SK-N-SH treated with all-trans-retinoic acid at 6 μM for 48 hours (cell line): ENCODE measurements at regions not wholly inside any gene's neighbourhood (a gene's known extent, or its start where the extent isn't known, plus 50 kb on each side); places are given as distances from the start of the nearest gene placed in this dataset.

Experiments
- ATAC-seq: fragments of 200-7000 bp; cut with Tn5 transposase; 3 replicates; pipeline ENCODE4 v1.9.1; 2020; ENCODE audit warnings: mild to moderate bottlenecking, moderate library complexity
- ARNTL ChIP-seq: fragments of 450-650 bp; formaldehyde crosslinking; IDR thresholded peaks from 2 replicates; pipeline ENCODE4 v1.5.0; 2020; ENCODE audit warnings: low read depth, mild to moderate bottlenecking, moderate library complexity, borderline replicate concordance
- BACH2 ChIP-seq: fragments of 250-450 bp; sonication (Bioruptor Pico); IDR thresholded peaks from 2 replicates; pipeline ENCODE4 v1.9.0; 2021; ENCODE audit warnings: mild to moderate bottlenecking, borderline replicate concordance
- CSDC2 ChIP-seq: fragments of 250-450 bp; sonication (Bioruptor Pico); IDR thresholded peaks from 2 replicates; pipeline ENCODE4 v1.5.0; 2020; ENCODE audit warnings: mild to moderate bottlenecking, moderate library complexity
- CSRNP3 ChIP-seq: fragments of 250-450 bp; sonication (Bioruptor Pico); IDR thresholded peaks from 2 replicates; pipeline ENCODE4 v1.5.1; 2021; ENCODE audit warnings: mild to moderate bottlenecking, moderate library complexity
- ESRRG ChIP-seq: fragments of 250-450 bp; sonication (Bioruptor Pico); IDR thresholded peaks from 2 replicates; pipeline ENCODE4 v1.6.1; 2021; ENCODE audit warnings: mild to moderate bottlenecking
- GLIS3 ChIP-seq: fragments of 250-450 bp; sonication (Bioruptor Pico); IDR thresholded peaks from 2 replicates; pipeline ENCODE4 v1.5.0; 2020; ENCODE audit warnings: mild to moderate bottlenecking, moderate library complexity
- OSR1 ChIP-seq: fragments of 250-450 bp; sonication (Bioruptor Pico); IDR thresholded peaks from 2 replicates; pipeline ENCODE4 v1.8.0; 2022; ENCODE audit warnings: moderate library complexity, mild to moderate bottlenecking, inconsistent platforms
- PATZ1 ChIP-seq: fragments of 250-450 bp; sonication (Bioruptor Pico); IDR thresholded peaks from 2 replicates; pipeline ENCODE4 v1.8.0; 2020; ENCODE audit warnings: mild to moderate bottlenecking, moderate library complexity, borderline replicate concordance
- POU6F1 ChIP-seq: fragments of 250-450 bp; sonication (Bioruptor Pico); IDR thresholded peaks from 2 replicates; pipeline ENCODE4 v1.8.0; 2021; ENCODE audit warnings: low read depth, mild to moderate bottlenecking, moderate library complexity, borderline replicate concordance
- PPARA ChIP-seq: fragments of 250-450 bp; sonication (Bioruptor Pico); IDR thresholded peaks from 2 replicates; pipeline ENCODE4 v1.5.0; 2020; ENCODE audit warnings: mild to moderate bottlenecking, borderline replicate concordance
- RARB ChIP-seq: fragments of 250-450 bp; sonication (Bioruptor Pico); IDR thresholded peaks from 2 replicates; pipeline ENCODE4 v1.8.0; 2021; ENCODE audit warnings: mild to moderate bottlenecking, moderate library complexity
- SNAI2 ChIP-seq: fragments of 250-450 bp; sonication (Bioruptor Pico); IDR thresholded peaks from 2 replicates; pipeline ENCODE4 v1.5.0; 2020; ENCODE audit warnings: mild to moderate bottlenecking, moderate library complexity
- TCF4 ChIP-seq: fragments of 250-450 bp; sonication (Bioruptor Pico); IDR thresholded peaks from 2 replicates; pipeline ENCODE4 v1.8.0; 2021; ENCODE audit warnings: mild to moderate bottlenecking, moderate library complexity, borderline replicate concordance
- TOX ChIP-seq: fragments of 250-450 bp; sonication (Bioruptor Pico); IDR thresholded peaks from 2 replicates; pipeline ENCODE4 v1.8.0; 2021; ENCODE audit warnings: mild to moderate bottlenecking, moderate library complexity, borderline replicate concordance
- TSHZ2 ChIP-seq: fragments of 250-450 bp; sonication (Bioruptor Pico); IDR thresholded peaks from 2 replicates; pipeline ENCODE4 v1.5.0; 2020; ENCODE audit warnings: mild to moderate bottlenecking, moderate library complexity
- ZC3H10 ChIP-seq: fragments of 250-450 bp; sonication (Bioruptor Pico); IDR thresholded peaks from 2 replicates; pipeline ENCODE4 v1.5.1; 2021; ENCODE audit warnings: mild to moderate bottlenecking, moderate library complexity
- ZFP3 ChIP-seq: fragments of 250-450 bp; sonication (Bioruptor Pico); IDR thresholded peaks from 2 replicates; pipeline ENCODE4 v1.5.0; 2020; ENCODE audit warnings: mild to moderate bottlenecking, moderate library complexity
- ZFP30 ChIP-seq: fragments of 450-650 bp; formaldehyde crosslinking; IDR thresholded peaks from 2 replicates; pipeline ENCODE4 v1.5.0; 2022; ENCODE audit warnings: mild to moderate bottlenecking, moderate library complexity
- ZNF565 ChIP-seq: fragments of 450-650 bp; formaldehyde crosslinking; conservative IDR thresholded peaks from 2 replicates; pipeline ENCODE4 v1.5.0; 2020; ENCODE audit warnings: low read depth, mild to moderate bottlenecking, moderate library complexity
- ZNF70 ChIP-seq: fragments of 450-650 bp; formaldehyde crosslinking; IDR thresholded peaks from 2 replicates; pipeline ENCODE4 v1.5.0; 2020; ENCODE audit warnings: mild to moderate bottlenecking, moderate library complexity
- ZNF8 ChIP-seq: fragments of 450-650 bp; formaldehyde crosslinking; IDR thresholded peaks from 2 replicates; pipeline ENCODE4 v1.5.0; 2020; ENCODE audit warnings: mild to moderate bottlenecking, moderate library complexity

- ATAC-seq = no peak
- TF ChIP-seq TCF4 (CRISPR knock-in tag) (no peak), GLIS3 (no peak), CSRNP3 (CRISPR knock-in tag) (no peak), ZC3H10 (CRISPR knock-in tag) (no peak), TSHZ2 (CRISPR knock-in tag) (no peak), ZNF70 (CRISPR knock-in tag) (no peak), ZNF565 (CRISPR knock-in tag) (no peak), ARNTL (CRISPR knock-in tag) (no peak), PPARA (CRISPR knock-in tag) (no peak), RARB (CRISPR knock-in tag) (no peak), OSR1 (CRISPR knock-in tag) (no peak), PATZ1 (CRISPR knock-in tag) (no peak), ESRRG (CRISPR knock-in tag) (no peak)
Observed at GRCh38 chr2:21268878-21269224, 145.1 kb downstream of the TDRD15 start.

GRCh38 chr2:21269382-21269781 lies 145.6 kb downstream of the TDRD15 start:
- no peak for TF ChIP-seq TCF4 (CRISPR knock-in tag)
- no peak for TF ChIP-seq TOX (CRISPR knock-in tag)
- no peak for ATAC-seq

GRCh38 chr2:21270083-21270491 lies 146.3 kb downstream of the TDRD15 start:
- ATAC-seq = no peak
- TF ChIP-seq RARB (CRISPR knock-in tag) (no peak), ZNF8 (CRISPR knock-in tag) (no peak), TSHZ2 (CRISPR knock-in tag) (no peak), SNAI2 (CRISPR knock-in tag) (no peak), TOX (CRISPR knock-in tag) (no peak), TCF4 (CRISPR knock-in tag) (no peak), ZNF565 (CRISPR knock-in tag) (no peak), CSDC2 (CRISPR knock-in tag) (no peak), ZC3H10 (CRISPR knock-in tag) (no peak), ZFP3 (CRISPR knock-in tag) (no peak), POU6F1 (CRISPR knock-in tag) (no peak), ESRRG (CRISPR knock-in tag) (no peak), BACH2 (CRISPR knock-in tag) (no peak), PATZ1 (CRISPR knock-in tag) (no peak), ZNF70 (CRISPR knock-in tag) (no peak), ZFP30 (CRISPR knock-in tag) (no peak), PPARA (CRISPR knock-in tag) (no peak), ARNTL (CRISPR knock-in tag) (no peak)
